Stimulated activated CD8-positive, alpha-beta memory T cell treated with anti-CD3 and anti-CD28 coated beads, Interleukin-2, amount 100 ng/mL, for 48 hours (primary cell): ENCODE measurements at regions not wholly inside any gene's neighbourhood (a gene's known extent, or its start where the extent isn't known, plus 50 kb on each side); places are given as distances from the start of the nearest gene placed in this dataset.

Experiments used
- DNase-seq, 2 donors: peaks; one replicate each; pipeline ENCODE4 v3.0.0-alpha.2; 2020; ENCODE audit warnings: low read depth in 2 of 2

DNA sequence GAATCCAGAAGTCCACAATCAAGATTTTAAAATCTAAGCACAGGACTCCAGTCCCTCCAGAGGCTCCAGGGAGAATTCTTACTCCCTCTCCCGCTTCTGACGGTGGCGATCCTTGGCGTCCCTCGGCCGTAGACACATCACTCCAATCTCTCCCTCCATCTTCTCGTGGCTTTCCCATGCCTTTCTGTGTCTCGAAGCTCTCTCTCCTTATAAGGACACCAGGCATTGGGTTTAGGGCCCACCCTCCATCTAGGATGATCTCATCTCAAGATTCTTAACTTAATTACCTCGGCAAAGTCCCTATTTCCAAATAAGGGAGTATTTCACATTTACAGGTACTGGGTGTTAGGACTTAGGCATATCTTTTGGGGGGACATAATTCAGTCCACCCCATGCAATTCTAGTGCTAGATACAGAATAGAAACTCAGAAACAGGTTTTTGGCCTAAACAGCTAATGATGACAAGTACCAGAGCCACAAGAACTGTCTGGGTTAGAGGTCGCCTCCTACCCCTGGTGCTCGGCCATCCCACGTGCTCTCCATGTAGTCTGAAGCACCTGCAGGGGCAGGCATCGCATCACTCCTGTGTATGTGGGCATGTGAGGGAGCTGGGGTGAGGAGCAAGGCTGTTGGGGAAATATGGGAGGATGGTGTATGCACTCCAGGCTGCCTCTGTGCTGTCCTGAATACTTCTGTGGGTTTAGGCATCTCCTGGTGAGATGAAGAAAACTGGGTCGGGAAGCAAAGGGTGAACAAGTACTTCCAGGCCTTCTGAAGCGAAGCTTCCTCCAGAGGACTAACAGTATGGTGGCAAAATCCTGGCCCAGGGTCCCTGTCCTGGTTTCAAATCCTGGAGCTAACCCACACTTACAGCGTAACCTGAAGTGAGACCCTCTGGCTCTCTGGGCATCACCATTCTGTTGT, 298.3 kb upstream of the ZMIZ1 start:
- no peak for DNase-seq

DNA sequence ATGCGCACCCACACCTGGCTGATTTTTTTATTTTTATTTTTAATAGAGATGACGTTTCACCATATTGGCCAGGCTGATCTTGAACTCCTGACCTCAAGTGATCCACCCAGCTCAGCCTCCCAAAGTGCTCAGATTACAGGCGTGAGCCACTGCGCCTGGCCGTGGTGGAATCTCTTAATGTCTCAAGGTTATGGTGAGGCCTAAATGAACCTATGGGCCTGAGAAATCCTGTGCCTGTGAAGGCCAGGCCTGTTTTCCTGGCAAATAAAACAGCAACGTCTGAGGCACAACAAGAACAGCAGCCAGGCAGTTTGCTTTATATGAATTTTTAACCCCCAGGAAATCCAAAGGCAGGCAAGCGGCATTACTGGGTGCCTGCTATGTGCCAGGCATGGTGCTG, 297.5 kb upstream of the ZMIZ1 start:
- no peak for DNase-seq

DNA sequence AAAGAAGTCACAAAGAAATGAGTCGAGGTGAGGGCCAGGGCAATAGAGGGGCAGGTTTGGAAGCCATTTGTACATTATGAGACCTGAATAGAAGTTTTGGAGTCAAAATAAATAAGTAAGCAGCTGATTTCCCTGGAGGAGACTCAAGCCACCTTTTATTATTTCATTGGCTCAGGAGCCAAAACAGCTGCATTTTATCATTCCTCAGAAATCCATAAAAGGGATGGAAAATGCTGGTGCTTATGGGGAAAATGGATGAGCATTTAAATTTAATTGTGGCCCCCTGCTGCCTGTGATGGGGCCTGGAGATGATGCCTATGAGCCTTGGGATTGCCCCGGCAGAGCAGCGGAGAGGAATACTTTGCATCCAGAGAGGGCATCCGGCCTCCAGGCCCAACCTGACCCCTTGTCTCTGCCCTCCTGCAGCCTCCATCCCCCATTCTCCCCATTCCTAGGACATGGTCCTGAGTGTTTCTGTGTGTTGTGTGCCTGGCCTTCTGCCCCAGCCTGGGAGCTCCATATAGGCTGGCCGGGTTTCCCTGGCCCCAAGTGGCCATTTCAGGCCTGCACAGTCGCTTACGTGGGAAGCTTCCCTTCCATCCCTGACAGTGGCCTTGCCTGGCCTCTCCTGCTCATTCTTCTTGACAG, 296.8 kb upstream of the ZMIZ1 start:
- no peak for DNase-seq

DNA sequence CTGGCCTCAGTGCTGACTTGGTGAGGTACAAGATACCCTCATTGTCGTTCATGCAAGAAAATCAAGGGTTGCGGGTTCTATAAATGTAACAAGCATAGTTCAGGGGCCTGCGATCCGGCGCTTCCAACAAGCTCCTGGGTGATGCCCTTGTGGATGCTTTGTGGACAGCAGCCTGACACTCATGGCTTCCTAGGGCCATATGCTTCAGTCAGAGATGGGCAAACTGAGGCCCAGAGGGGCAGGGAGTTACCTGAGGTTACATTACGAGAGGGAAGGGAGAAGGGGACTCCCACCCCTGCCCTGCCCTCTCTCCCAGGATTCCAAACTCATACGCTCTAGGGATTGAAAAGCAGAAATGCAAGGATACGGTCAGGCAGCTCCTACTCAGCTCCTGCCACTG, 296.3 kb upstream of the ZMIZ1 start:
- DNase-seq = no peak

DNA sequence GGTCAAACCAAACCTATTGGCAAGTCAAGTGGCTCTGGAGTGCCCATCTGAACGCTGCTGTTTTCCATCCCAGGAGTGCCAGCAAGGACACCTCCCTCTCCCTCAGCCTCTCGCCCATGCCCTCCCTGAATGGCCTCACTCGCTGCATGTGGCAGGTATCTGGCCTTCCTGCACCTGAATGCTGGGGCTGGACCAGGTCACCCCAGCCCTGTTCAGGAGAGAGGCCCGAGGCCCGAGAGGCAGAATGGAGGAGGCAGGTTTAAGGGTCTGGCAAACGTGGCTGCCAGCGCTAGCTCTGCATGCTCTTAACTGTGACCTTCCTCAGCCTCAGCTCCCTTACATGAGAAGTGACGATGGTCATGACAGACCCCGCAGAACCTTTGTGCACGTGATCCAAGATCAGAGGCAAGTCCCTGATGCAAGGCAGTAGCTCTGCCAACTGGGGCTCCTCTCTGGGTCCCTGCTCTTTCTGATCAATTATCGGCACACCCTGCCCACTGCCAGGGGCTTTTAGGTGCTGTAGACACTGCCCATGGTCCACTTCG, 295.7 kb upstream of the ZMIZ1 start:
- no peak for DNase-seq

DNA sequence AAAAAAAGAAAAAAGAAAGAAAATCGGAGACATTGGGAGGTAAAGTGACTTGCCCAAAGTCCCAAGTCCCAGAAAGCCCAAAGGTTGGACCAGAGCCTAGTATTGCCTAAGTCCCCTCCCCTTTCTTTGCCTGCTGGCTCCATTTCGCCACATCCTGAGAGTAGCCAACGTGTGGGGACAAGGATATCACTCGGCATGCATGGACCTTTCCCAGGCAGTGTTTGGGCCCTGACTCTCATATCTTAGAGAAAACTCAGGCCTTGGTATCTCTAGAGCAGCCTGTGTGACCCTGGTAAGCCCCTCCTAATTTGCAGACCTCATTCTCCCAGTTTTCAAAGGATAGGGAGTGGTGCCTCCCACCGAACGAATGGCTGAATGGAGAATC, 294.2 kb upstream of the ZMIZ1 start:
- DNase-seq = no peak

DNA sequence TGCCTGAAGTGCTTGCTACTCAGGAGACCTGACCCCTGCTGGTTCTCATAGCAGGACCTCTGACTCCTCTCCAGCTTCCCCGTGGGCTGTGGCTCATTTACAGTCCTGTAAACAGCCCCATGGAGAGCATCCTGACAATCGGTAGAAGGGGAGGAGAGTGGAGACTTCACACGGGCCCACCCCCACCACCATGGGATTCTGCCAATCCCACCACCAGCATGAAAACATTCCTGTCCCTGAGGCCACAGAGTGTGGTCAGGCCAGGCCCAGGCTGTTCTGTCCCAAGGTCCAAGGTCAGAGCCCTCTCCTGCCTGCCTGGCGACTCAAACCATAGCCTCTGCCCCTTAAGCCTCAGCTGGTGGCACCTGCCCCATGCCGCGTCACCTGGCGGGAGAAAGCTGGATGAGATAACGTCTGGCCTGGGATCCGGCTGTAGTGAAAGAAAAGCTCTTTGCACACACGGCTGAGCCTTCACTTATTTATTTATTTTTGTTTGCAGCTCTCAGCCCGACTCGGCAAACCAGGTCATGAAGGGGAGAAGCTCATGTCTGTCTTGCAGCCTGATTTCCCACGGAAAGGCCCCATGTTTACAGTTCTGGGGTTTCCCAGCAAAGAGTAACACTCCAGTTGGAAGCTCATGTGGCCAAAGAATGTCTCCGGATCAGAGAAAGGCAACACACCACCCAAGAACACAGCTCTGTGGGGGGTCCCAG, 293.6 kb upstream of the ZMIZ1 start:
- DNase-seq = no peak

DNA sequence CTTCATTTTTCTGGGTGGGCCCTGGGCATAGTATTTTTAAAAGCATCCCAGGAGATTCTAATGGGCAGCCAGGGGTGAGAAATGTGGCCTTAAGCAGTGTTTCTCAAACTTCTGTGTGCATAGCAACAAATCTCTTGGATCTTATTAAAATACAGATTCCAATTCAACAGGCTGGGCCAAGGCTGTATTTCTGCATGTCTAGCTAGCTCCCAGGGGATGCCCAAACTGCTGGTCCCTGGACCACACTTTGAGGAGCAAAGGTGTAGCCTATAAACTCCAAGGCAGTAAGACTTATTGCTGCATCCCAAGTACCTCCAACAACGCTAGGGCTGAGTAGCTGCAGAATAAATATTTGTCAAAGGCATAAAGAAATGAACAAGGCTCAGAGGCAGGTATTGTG, 292.9 kb upstream of the ZMIZ1 start:
- no peak for DNase-seq

DNA sequence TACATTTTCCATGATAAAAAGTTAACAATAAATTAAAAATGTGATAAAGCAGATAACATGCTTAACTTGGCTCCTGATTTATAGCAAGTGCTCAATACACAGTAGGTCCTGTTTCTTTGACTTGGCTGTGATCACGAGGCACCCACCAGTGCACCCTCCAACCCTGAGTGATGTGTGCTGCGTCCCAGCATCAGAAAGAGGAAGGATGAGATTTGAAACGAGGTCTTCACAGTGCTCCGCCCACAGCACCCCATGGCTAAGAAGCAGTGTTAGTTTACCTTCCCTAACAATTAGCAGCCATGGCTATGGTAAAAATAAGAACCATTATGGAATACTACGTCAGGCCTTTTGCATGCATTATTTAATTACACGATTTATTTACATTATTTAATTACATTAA, 292.0 kb upstream of the ZMIZ1 start:
- DNase-seq = no peak

DNA sequence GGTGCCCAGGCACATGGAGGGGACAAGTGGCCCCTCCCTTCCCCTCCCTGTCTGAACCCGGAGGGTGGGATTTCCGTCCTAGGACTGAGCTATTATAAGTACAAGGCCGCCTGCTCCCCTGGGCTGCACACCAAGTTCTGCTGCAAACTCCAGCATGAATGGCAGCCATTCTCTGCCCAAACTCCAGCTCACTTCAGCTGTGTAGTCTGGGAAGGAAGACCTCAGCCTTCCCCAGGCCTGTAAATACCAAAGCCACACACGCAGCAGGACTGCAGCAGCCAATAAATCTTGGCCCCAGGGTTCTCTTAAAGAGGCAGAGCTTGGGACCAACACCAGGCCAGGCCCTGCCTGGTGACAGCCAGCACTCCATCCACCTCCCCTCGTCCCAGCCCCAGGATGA, 291.3 kb upstream of the ZMIZ1 start:
- no peak for DNase-seq

DNA sequence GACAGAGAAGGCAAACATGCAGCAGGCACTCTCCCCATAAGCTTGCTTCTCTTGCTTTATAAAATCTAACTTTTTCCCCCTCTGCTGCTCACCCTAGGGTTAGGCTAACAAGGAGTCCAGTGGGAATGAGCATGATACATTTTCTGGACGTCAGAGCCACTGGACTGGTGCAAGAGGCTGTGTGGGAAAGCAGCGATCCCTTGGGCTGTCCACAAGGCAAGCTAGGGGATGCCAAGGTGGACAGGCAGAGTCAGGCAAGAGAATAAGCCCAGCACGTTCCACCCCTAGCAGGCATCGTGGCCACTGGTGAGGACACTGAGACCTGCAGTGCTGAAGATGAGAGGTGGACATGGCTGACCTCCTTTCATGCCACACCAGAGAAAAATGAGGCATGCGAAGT, 290.9 kb upstream of the ZMIZ1 start:
- no peak for DNase-seq

DNA sequence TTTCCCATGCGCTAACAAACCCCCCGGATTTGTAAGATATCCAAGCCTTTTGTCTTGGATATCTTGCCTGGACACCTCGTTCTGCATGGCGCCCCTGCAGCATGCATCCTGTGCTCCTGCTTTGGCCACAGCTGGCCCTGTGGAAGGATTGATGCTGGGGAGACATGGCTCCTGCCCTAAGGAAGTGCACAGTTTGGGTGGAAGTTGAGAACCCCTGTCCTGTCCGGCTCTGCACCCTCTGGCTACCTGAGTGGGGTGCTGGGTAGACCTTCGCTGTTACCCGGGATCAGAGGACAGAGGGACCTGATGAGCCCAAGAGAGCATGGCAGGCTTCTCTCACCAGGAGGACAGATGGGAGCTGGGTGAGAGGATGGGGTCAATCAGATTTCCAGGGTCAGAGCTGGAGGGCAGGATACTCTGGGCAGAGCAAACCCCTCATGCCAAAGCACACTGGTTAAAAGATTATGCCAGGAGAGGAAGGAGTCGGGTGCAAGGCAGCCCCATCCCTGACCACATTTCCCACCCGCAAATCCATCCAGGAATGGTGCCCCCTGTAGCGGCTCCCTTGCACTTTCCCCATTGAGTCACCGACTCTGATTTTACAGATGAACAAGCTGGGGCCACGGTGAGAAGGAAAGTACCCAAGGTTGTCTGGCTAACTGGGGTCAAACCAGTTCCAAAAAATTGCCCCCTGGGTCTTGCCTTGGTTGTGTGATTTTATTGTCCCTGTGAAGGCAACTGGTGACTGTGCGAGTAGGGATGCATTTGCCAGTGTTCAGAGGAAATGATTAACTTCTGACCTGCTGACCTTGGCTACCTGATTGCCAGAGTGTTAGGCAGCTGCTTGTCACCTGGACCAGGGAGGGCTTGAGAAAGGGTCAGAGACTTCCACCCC, 290.1 kb upstream of the ZMIZ1 start:
- no peak for DNase-seq

DNA sequence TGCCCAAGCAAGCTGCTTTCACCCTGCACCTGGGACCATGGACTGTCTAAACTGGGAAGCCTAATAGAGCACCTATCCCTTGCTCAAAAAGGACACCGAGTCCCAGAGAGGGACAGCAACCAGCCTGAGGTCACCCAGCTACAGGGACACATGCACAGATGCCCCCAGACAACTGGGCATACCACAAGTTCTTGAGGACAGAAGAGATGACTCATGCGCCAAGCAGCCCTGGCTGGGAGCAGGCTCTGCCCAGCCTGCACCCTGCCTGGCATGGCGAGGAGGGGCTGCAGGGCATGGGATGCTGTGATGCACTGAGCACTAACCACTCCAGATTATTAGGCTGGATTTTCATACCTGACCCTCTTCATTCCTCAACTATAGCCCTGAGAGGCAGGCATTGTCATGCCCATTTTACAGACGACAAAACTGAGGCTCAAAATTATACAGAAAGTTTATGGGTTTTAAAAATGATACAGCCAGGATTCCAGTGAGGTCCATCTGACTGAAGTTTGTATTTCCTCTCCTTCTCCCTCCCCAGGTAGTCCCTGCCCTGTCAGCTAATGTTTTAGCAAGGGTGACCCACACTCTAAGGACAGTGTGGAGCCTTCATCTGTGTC, 289.3 kb upstream of the ZMIZ1 start:
- no peak for DNase-seq

DNA sequence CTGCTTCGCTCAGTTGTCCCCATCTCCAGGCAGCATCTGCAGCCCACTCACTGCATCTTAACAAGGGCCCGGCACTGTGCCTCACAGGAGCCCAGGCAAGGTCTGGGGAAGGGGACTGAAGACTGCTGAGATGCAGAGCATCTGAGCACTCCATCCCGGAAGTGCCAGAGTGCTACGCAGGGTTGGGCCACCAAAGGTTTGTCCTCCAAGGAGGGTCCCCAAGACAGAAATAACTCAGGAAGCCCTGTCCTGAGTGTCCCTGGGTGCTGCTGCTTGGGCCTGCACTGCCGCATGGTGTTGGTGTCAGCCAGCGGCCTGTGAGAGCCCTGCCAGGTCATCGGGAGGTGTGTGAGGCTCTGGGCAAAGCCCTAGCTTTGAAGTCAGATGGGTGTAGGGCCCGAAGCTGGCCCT, 288.2 kb upstream of the ZMIZ1 start:
- no peak for DNase-seq

DNA sequence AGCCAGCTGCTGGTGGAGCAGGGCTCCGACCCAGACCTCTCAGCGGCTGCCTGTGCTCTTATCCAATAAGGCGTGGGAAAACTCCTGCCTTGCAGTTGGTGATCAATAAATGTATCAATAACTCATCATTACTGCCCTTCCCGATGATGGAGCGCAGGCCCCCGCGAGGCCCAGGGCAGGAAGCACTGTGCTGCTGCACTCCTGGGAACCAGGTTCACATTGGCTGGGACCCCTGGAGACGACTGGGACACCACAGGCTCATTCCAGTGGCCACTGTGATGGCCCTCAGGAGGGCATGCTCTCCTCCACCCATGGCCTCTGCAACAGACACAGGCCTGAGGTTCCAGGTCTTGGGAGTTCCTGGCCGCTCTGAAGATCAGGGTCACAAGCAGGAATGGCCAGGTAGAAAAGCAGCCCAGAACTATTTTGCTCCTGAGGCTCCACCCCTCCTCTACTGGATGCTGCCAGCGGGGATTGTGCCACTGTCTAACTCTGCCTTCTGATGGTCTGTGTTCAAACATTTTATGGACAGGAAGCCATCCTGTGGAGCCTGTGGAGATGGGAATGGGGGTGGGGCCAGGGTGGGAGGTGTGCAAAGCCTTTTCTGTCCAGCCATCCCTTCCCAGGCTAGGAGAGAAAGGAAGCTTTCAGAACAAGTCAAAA, 287.4 kb upstream of the ZMIZ1 start:
- DNase-seq = no peak

DNA sequence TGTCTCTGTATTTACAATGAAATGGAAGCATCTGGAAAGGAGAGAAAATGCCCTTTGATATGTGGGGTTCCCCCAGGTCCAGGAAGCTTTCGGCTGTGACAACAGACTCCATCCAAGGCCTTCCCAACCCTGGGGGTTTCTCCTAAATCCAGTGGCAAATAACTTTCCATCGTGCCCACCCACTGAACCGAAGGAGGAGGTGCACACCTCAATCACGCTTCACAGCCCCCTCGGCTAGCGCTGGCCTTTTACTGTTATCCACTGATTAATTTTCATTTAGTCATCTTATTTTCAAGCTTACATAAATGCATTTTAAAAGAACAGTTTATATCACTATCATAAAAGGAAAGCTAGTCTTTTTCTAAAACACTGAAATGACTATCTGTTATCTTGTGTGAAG, 286.8 kb upstream of the ZMIZ1 start:
- no peak for DNase-seq

DNA sequence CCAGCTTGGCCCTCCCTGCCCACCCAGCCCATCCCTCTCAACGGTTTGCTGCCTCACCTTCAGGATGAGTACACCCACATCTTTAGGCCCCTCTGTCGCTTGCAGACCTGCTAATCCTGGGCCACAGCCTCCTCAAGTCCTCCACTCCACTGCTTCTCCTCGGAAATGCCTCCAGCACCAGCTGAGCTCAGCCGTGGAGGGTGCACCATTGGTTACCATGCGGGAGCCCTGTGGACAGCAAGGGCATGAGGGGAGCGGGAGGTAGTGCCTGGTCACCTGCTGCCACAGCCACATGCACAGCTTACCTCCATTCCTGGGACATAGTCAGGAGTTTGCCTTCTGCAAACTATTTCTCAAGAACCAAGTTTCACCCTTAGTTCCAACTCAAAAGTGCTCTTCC, 286.3 kb upstream of the ZMIZ1 start:
- DNase-seq = no peak

DNA sequence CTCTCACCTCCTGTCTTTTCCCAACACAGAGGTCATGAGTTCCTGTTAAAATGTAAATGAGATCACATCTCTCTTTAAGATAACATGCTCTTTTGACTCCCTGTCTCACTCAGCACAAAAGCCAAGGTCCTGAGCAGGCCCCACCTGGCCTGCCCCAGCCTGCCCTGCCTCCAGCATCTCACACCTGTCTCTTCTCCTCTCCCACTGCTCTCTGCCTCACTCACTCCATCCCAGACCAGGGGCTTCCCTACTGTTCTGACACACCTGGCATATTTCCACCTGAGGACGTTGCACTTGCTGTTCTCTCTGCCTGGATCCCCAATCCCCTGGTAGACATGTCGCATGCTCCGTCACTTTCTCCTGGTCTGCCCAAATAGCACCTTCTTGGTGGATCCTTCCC, 285.0 kb upstream of the ZMIZ1 start:
- DNase-seq = no peak

DNA sequence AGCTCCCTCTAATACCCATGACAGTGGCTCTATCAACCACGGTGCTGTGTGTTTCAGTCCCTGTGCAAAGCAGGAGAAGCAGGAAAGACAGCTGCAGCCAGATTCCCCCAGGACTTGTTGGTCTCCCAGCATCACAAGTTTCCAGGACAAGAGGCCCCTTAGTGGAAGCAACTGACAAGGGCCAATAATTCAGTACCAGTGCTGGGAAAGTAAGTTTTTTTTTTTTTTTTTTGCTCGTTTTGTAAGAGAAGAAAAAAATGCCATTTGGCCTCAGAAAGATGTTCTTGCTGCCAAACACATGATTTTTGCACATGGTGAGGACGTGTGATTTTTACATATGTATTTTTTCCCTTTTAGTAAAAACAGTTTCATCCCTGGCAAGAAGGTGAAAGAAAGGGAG, 284.2 kb upstream of the ZMIZ1 start:
- DNase-seq = no peak

DNA sequence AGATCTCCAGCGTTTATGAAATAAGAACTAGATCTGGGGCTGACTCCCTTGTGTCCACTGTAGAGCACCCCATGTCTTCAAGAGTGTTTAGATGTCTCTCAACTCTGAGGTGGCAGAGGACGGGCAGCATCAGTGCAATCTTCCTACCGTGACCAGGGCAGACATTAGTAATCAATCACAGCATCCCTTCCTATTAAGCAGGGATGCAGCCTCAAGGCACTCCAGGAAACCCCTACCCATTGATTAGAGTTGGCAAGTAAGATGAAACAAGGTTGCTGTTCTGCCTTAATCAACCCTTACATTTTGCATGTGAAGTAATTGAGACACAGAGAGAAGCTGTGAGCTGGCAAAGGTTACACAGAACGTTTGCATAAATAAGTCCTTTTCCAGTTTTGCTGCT, 283.7 kb upstream of the ZMIZ1 start:
- no peak for DNase-seq

DNA sequence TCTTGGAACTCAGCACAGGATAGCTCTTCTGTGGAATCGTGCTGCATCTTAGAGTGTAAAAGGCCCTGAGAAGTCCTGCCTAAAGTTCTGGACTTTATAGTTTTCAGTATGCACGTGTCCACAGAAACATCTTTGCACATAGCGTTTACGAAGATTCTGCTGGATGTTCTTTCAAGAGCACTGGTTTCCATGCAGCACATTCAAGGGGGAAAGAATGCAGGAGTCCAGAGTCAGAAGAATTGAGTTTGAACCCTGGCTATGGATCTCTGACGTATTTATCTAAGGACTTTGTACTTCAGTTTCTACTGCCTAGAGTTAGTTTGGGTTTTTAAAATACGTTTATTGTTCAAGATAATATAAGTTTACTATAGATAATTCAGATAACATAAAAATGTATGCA, 282.8 kb upstream of the ZMIZ1 start:
- DNase-seq = no peak
